H1 (cell line): ENCODE measurements at regions not wholly inside any gene's neighbourhood (a gene's known extent, or its start where the extent isn't known, plus 50 kb on each side); places are given as distances from the start of the nearest gene placed in this dataset.

Source experiments
- CTCF ChIA-PET: fragments of 300-600 bp; sonication (Branson Sonifier 250); formaldehyde crosslinking; loops from one replicate; lab custom pipeline; 2021; ENCODE audit not compliant: partially characterized antibody; lab: Charles Lee
- POLR2A ChIA-PET: fragments of 300-600 bp; sonication (Branson Sonifier 250); formaldehyde crosslinking; loops from one replicate; lab custom pipeline; 2021; ENCODE audit warnings: inconsistent platforms; ENCODE audit not compliant: partially characterized antibody; lab: Charles Lee
- DNase-seq, 2 experiments: peaks; one replicate each; pipeline versions ENCODE4 v3.0.0 to v3.0.0-alpha.2; 2010 to 2022; ENCODE audit warnings: low spot score in 2 of 2, low read depth in 1 of 2, mixed read lengths in 1 of 2
- FAIRE-seq: peaks from 2 replicates; lab custom pipeline; 2011; peaks lifted over from hg19 to GRCh38; lab: Jason Lieb, UNC
- H2AFZ ChIP-seq: 2 replicates; pipeline ENCODE4 v1.8.1; 2012; ENCODE audit warnings: low read length, inconsistent platforms
- H2AK5ac ChIP-seq: 2 replicates; pipeline ENCODE4 v1.6.1; 2013; ENCODE audit warnings: low read depth, low read length
- H2BK120ac ChIP-seq: replicated peaks from 2 replicates; pipeline ENCODE3; 2013; ENCODE audit warnings: low read depth, low read length, inconsistent platforms
- H2BK12ac ChIP-seq: 2 replicates; pipeline ENCODE4 v1.6.1; 2013; ENCODE audit warnings: low read depth, low read length
- H2BK15ac ChIP-seq: 2 replicates; pipeline ENCODE4 v1.6.1; 2013; ENCODE audit warnings: low read length
- H2BK20ac ChIP-seq: 2 replicates; pipeline ENCODE4 v1.6.1; 2013; ENCODE audit warnings: low read length
- H2BK5ac ChIP-seq: 2 replicates; pipeline ENCODE4 v1.6.1; 2013; ENCODE audit warnings: low read depth, low read length
- H3K14ac ChIP-seq: 2 replicates; pipeline ENCODE4 v1.6.1; 2013; ENCODE audit warnings: inconsistent platforms; ENCODE audit not compliant: insufficient read length
- H3K18ac ChIP-seq: 2 replicates; pipeline ENCODE4 v1.6.1; 2013; ENCODE audit warnings: low read length; ENCODE audit errors: extremely low read depth
- H3K23ac ChIP-seq: 2 replicates; pipeline ENCODE4 v1.6.1; 2013; ENCODE audit warnings: inconsistent platforms; ENCODE audit not compliant: insufficient read length
- H3K23me2 ChIP-seq: 2 replicates; pipeline ENCODE4 v1.6.1; 2013; ENCODE audit warnings: low read depth, low read length
- H3K27ac ChIP-seq: 2 replicates; pipeline ENCODE4 v1.6.1; 2011; ENCODE audit warnings: low read depth, low read length, inconsistent platforms
- H3K27me3 ChIP-seq, 4 experiments: replicated peaks in 1 of 4; 1 replicate in 1 of 4; 2 replicates in 3 of 4; pipeline versions ENCODE4 v1.6.1 to v1.8.1; 2011 to 2013; ENCODE audit warnings: low read length in 3 of 4, mild to moderate bottlenecking in 3 of 4, inconsistent platforms in 2 of 4, mixed read lengths in 2 of 4, moderate library complexity in 1 of 4; ENCODE audit not compliant: control insufficient read depth in 3 of 4, insufficient read depth in 3 of 4; ENCODE audit errors: extremely low read depth in 1 of 4
- H3K36me3 ChIP-seq, 4 experiments: 2 replicates each; pipeline versions ENCODE4 v1.6.1 to v1.8.1; 2011 to 2013; ENCODE audit warnings: mild to moderate bottlenecking in 4 of 4, low read length in 3 of 4, moderate library complexity in 2 of 4, control low read depth in 1 of 4, inconsistent platforms in 1 of 4; ENCODE audit not compliant: insufficient read depth in 4 of 4, control insufficient read depth in 2 of 4
- H3K4ac ChIP-seq: replicated peaks from 2 replicates; pipeline ENCODE3; 2013; ENCODE audit warnings: low read length, low read depth, mixed read lengths, inconsistent platforms; ENCODE audit not compliant: insufficient read length
- H3K4me1 ChIP-seq, 4 experiments: replicated peaks in 1 of 4; 1 replicate in 1 of 4; 2 replicates in 3 of 4; pipeline versions ENCODE4 v1.6.1 to v1.8.1; 2011 to 2013; ENCODE audit warnings: low read length in 3 of 4, inconsistent platforms in 2 of 4, mixed read lengths in 1 of 4; ENCODE audit not compliant: insufficient read depth in 4 of 4, control insufficient read depth in 3 of 4
- H3K4me2 ChIP-seq, 2 experiments: 2 replicates each; pipeline versions ENCODE4 v1.6.1 to v1.8.1; 2011 to 2013; ENCODE audit warnings: low read depth in 2 of 2, low read length in 2 of 2, control low read depth in 1 of 2, inconsistent platforms in 1 of 2, mild to moderate bottlenecking in 1 of 2; ENCODE audit not compliant: insufficient read depth in 1 of 2
- H3K4me3 ChIP-seq, 4 experiments: fragments of 200-600, 300-600 bp in 1 of 4; sonication (generic), shearing (Covaris generic), sonication (Bioruptor Twin) in 1 of 4; 2 replicates each; pipeline versions ENCODE4 v1.5.1 to v1.8.1; 2011 to 2016; ENCODE audit warnings: low read length in 4 of 4, low read depth in 3 of 4, control low read depth in 2 of 4, inconsistent platforms in 2 of 4, mild to moderate bottlenecking in 2 of 4, mixed read lengths in 1 of 4, moderate library complexity in 1 of 4; ENCODE audit not compliant: insufficient read depth in 2 of 4; ENCODE audit errors: extremely low read depth in 1 of 4
- H3K56ac ChIP-seq: replicated peaks from 2 replicates; pipeline ENCODE3; 2013; ENCODE audit warnings: low read depth, mild to moderate bottlenecking, mixed read lengths, low read length, inconsistent platforms; ENCODE audit not compliant: insufficient read length
- H3K79me1 ChIP-seq: 2 replicates; pipeline ENCODE4 v1.6.1; 2013; ENCODE audit warnings: low read depth, low read length, control low read depth
- H3K79me2 ChIP-seq, 2 experiments: 2 replicates each; pipeline versions ENCODE4 v1.6.1 to v1.8.1; 2012 to 2013; ENCODE audit warnings: low read length in 2 of 2, mild to moderate bottlenecking in 2 of 2, inconsistent platforms in 1 of 2; ENCODE audit not compliant: insufficient read depth in 2 of 2, control insufficient read depth in 1 of 2
- H3K9ac ChIP-seq, 4 experiments: replicated peaks in 1 of 4; 1 replicate in 1 of 4; 2 replicates in 3 of 4; pipeline versions ENCODE4 v1.6.1 to v1.8.1; 2011 to 2013; ENCODE audit warnings: low read depth in 3 of 4, low read length in 3 of 4, control low read depth in 2 of 4, mild to moderate bottlenecking in 2 of 4, moderate library complexity in 2 of 4, inconsistent platforms in 1 of 4; ENCODE audit errors: extremely low read depth in 1 of 4
- H3K9me3 ChIP-seq, 2 experiments: 2 replicates each; pipeline versions ENCODE4 v1.6.1 to v1.8.1; 2012 to 2013; ENCODE audit warnings: mild to moderate bottlenecking in 2 of 2, moderate library complexity in 2 of 2, control low read depth in 1 of 2, inconsistent platforms in 1 of 2, low read depth in 1 of 2, low read length in 1 of 2, mixed read lengths in 1 of 2; ENCODE audit not compliant: insufficient read depth in 2 of 2
- H4K20me1 ChIP-seq, 2 experiments: replicated peaks in 1 of 2; 2 replicates each; pipeline versions ENCODE3 to v1.8.1; 2011 to 2013; ENCODE audit warnings: inconsistent platforms in 2 of 2, low read length in 2 of 2, mild to moderate bottlenecking in 1 of 2; ENCODE audit not compliant: insufficient read depth in 2 of 2, control insufficient read depth in 1 of 2
- H4K5ac ChIP-seq: 2 replicates; pipeline ENCODE4 v1.6.1; 2013; ENCODE audit warnings: low read length, low read depth, mixed read lengths, inconsistent platforms; ENCODE audit not compliant: insufficient read length
- H4K8ac ChIP-seq: 2 replicates; pipeline ENCODE4 v1.8.0; 2013; ENCODE audit warnings: mild to moderate bottlenecking, moderate library complexity, low read length, inconsistent platforms; ENCODE audit not compliant: insufficient read depth; ENCODE audit errors: extremely low read depth
- H4K91ac ChIP-seq: replicated peaks from 2 replicates; pipeline ENCODE3; 2013; ENCODE audit warnings: low read length, mixed read lengths, inconsistent platforms; ENCODE audit not compliant: insufficient read length
- CBX8 ChIP-seq: fragments of 300-800, 300-1000 bp; sonication (generic); IDR thresholded peaks from 2 replicates; pipeline ENCODE4 v1.7.1; 2016; ENCODE audit warnings: low read depth, low read length, borderline replicate concordance
- CEBPB ChIP-seq: IDR thresholded peaks from 2 replicates; pipeline ENCODE4 v1.6.1; 2012; ENCODE audit warnings: low read depth, low read length
- FOSL1 ChIP-seq: IDR thresholded peaks from 2 replicates; pipeline ENCODE4 v1.6.1; 2011; ENCODE audit warnings: mild to moderate bottlenecking, low read depth, low read length, moderate library complexity; ENCODE audit not compliant: insufficient read depth
- HDAC2 ChIP-seq, 2 experiments: fragments of 300-600 bp in 1 of 2; sonication (generic) in 1 of 2; IDR thresholded peaks; 2 replicates each; pipeline ENCODE4 v1.6.1; 2011 to 2012; ENCODE audit warnings: low read depth in 2 of 2, low read length in 2 of 2, mild to moderate bottlenecking in 2 of 2, moderate library complexity in 2 of 2, borderline replicate concordance in 1 of 2, inconsistent platforms in 1 of 2
- MAX ChIP-seq: IDR thresholded peaks from 2 replicates; pipeline ENCODE4 v1.6.1; 2012; ENCODE audit warnings: inconsistent platforms
- NANOG ChIP-seq: IDR thresholded peaks from 2 replicates; pipeline ENCODE4 v1.6.1; 2011; ENCODE audit warnings: low read length, low read depth, mild to moderate bottlenecking, inconsistent platforms; ENCODE audit not compliant: insufficient read depth, poor library complexity, severe bottlenecking
- RNF2 ChIP-seq: fragments of 200-900, 300-1000 bp; sonication (generic); IDR thresholded peaks from 2 replicates; pipeline ENCODE4 v1.7.1; 2016; ENCODE audit warnings: borderline replicate concordance, low read depth, mild to moderate bottlenecking, antibody characterized with exemption, low read length; ENCODE audit not compliant: poor library complexity, severe bottlenecking; ENCODE audit errors: missing control alignments
- SIRT6 ChIP-seq: IDR thresholded peaks from one replicate; pipeline ENCODE4 v1.7.1; 2012; ENCODE audit warnings: low read length, inconsistent platforms
- SP1 ChIP-seq: IDR thresholded peaks from 2 replicates; pipeline ENCODE4 v1.6.1; 2011; ENCODE audit warnings: low read depth, low read length
- SP4 ChIP-seq: IDR thresholded peaks from 2 replicates; pipeline ENCODE4 v1.6.1; 2012; ENCODE audit warnings: low read length, inconsistent platforms
- TAF1 ChIP-seq: IDR thresholded peaks from 2 replicates; pipeline ENCODE4 v1.6.1; 2011; ENCODE audit warnings: mild to moderate bottlenecking, low read depth, low read length
- WGBS, 2 experiments: shearing (Covaris generic) in 1 of 2; methylation state at CpG; one replicate each; pipeline versions ENCODE4 v1.1.6 to v1.1.7; 2013 to 2015; ENCODE audit warnings: low lambda C conversion rate in 2 of 2, mixed read lengths in 2 of 2, inconsistent platforms in 1 of 2, low coverage in 1 of 2, missing lambda C conversion rate in 1 of 2; ENCODE audit not compliant: insufficient replicate concordance in 2 of 2, insufficient coverage in 1 of 2, insufficient read length in 1 of 2; ENCODE audit errors: extremely low coverage in 1 of 2, missing lambda C conversion rate in 1 of 2; 5-methylcytosine and 5-hydroxymethylcytosine counted together

DNA sequence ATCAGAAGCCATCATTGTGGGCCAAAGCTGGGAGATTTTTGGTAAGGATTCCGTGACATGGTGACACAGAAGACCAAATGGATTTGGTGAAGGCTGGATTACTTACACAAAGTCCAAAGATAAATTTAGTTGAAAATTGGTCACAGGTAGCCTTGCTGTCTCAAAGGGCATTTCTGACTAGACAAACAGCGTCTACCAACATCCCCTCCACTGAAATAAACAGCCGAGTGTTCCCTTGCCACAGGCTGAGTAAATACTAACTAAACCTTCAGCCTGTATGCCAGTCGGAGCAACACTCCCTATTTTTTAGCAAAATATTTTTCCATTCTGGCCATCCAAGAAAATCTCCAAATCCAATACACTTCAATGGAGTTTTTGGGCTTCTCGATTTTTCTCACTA is 279.9 kb upstream of the CITED2 start:
- no peak overlapping the region for H3K14ac ChIP-seq
- H4K5ac ChIP-seq: no peak overlapping the region
- H3K4ac ChIP-seq: no peak overlapping the region
- H2BK20ac ChIP-seq: no peak overlapping the region
- 90% methylated on average over 5 of the region's 5 CpGs; no CpG with 5 or more reads in 1 of the 2 experiments for WGBS, 2 experiments
- H3K56ac ChIP-seq: no peak overlapping the region
- peaks cover 0 to 9% (median 6%) of the 10 kb centered on the region in 4 experiments; a peak in 5 of 7 replicates for H3K4me1 ChIP-seq
- no peak overlapping the region for H2BK12ac ChIP-seq
- H3K27me3 ChIP-seq: no peaks in the 10 kb centered on the region
- H4K8ac ChIP-seq: no peak overlapping the region
- no peak overlapping the region for H2BK15ac ChIP-seq
- H2AK5ac ChIP-seq: no peak overlapping the region
- no peaks in the 10 kb centered on the region for H3K79me2 ChIP-seq
- H3K9me3 ChIP-seq: no peaks in the 10 kb centered on the region
- H3K27ac ChIP-seq: no peak overlapping the region
- no peak overlapping the region for H3K18ac ChIP-seq
- CTCF ChIA-PET: interaction anchor here (1.2 kb wide), 1 partner anchor 11 kb away, joined by 3 read pairs; no protein-coding TSS in a partner anchor
- H3K36me3 ChIP-seq: no peaks in the 10 kb centered on the region
- TF ChIP-seq TAF1 (no peak), HDAC2 (IDR thresholded peaks at IDR 0.05; ENCODE audit: borderline replicate concordance in 1 of 2, low read depth in 2 of 2, low read length in 2 of 2) (no peak), FOSL1 (no peak), CEBPB (no peak), SP4 (no peak), CBX8 (no peak), NANOG (no peak), MAX (no peak), RNF2 (no peak), SIRT6 (no peak), SP1 (no peak)
- TF ChIP-seq, all 59 proteins: peak for 0
- Histone ChIP-seq H3K23me2 (no peaks in the 10 kb centered on the region), H2BK5ac (no peak overlapping the region), H2BK120ac (no peak overlapping the region), H3K79me1 (no peaks in the 10 kb centered on the region), H3K9ac (no peak overlapping the region), H3K4me2 (no peak overlapping the region), H3K23ac (no peak overlapping the region), H4K91ac (no peak overlapping the region), H3K4me3 (no peak overlapping the region), H2AFZ (no peak overlapping the region), H4K20me1 (no peaks in the 10 kb centered on the region)
- POLR2A ChIA-PET: no interaction called here
- FAIRE-seq (no peak), DNase-seq (no peak)
